GM10248 (cell line): ENCODE measurements at regions not wholly inside any gene's neighbourhood (a gene's known extent, or its start where the extent isn't known, plus 50 kb on each side); places are given as distances from the start of the nearest gene placed in this dataset.

ENCODE experiments used
- CTCF ChIA-PET: fragments of 300-600 bp; sonication (Branson Sonifier 250); formaldehyde crosslinking; extraction: SDS; loops from one replicate; lab custom pipeline; 2021; ENCODE audit warnings: antibody characterized with exemption; lab: Yijun Ruan, JAX
- POLR2A ChIA-PET: fragments of 350-650 bp; sonication (Branson Sonifier 250); formaldehyde crosslinking; extraction: SDS; loops from one replicate; lab custom pipeline; 2020; ENCODE audit warnings: antibody characterized with exemption; lab: Yijun Ruan, JAX
- DNase-seq: peaks from one replicate; pipeline ENCODE4 v3.0.0; 2012; ENCODE audit errors: extremely low spot score
- CTCF ChIP-seq: IDR thresholded peaks from 2 replicates; pipeline ENCODE4 v1.5.1; 2012; ENCODE audit warnings: mild to moderate bottlenecking, low read depth; ENCODE audit errors: extremely low read depth, missing control alignments, control extremely low read depth

GRCh38 chr12:75922944-75923642, 108.5 kb downstream of the PHLDA1 start:
- ChIA-PET POLR2A (no interaction called here), CTCF (interaction anchor here (1.0 to 4.0 kb wide), 5 partner anchors 8 to 15 kb away, joined by 3 to 10 read pairs (median 5); no protein-coding TSS in a partner anchor)
- no peak for TF ChIP-seq CTCF
- DNase-seq, result no peak

GRCh38 chr12:75921622-75922289, 109.8 kb downstream of the PHLDA1 start:
- no peak for DNase-seq
- CTCF ChIA-PET, result interaction anchor here (0.7 to 4.0 kb wide), 4 partner anchors 9 to 40 kb away, joined by 3 to 10 read pairs (median 6); no protein-coding TSS in a partner anchor
- no peak for TF ChIP-seq CTCF
- POLR2A ChIA-PET, result no interaction called here

GRCh38 chr12:75917715-75918114, 113.9 kb downstream of the PHLDA1 start:
- TF ChIP-seq CTCF, result no peak
- no peak for DNase-seq
- ChIA-PET CTCF (interaction anchor here (0.9 to 4.5 kb wide), 4 partner anchors 8 to 17 kb away, joined by 3 to 19 read pairs (median 4); no protein-coding TSS in a partner anchor), POLR2A (no interaction called here)

- ChIA-PET CTCF (interaction anchor here (0.9 to 4.5 kb wide), 3 partner anchors 9 to 18 kb away, joined by 3 to 19 read pairs (median 4); no protein-coding TSS in a partner anchor), POLR2A (no interaction called here)
- DNase-seq, result no peak
- TF ChIP-seq CTCF, result no peak
Measured at GRCh38 chr12:75917083-75917482, 114.5 kb downstream of the PHLDA1 start.

- ChIA-PET CTCF (interaction anchor here (1.5 to 1.7 kb wide), 3 partner anchors 9 to 71 kb away, joined by 3 to 4 read pairs (median 3); no protein-coding TSS in a partner anchor), POLR2A (no interaction called here)
- no peak for TF ChIP-seq CTCF
- no peak for DNase-seq
Measured at GRCh38 chr12:75913502-75914351, 117.8 kb downstream of the PHLDA1 start.
